HG03159 (cell line): ENCODE measurements at regions not wholly inside any gene's neighbourhood (a gene's known extent, or its start where the extent isn't known, plus 50 kb on each side); places are given as distances from the start of the nearest gene placed in this dataset.
"Not testable (repeated sequence)": the region's sequence is repeated elsewhere in the genome, so short reads cannot be mapped to it uniquely, and the experiment has no call there.

Experiments used
- ATAC-seq: cut with Tn5 transposase; IDR thresholded peaks from one replicate; pipeline ENCODE4 v1.9.1; 2021; ENCODE audit warnings: mild to moderate bottlenecking, moderate library complexity; ENCODE audit not compliant: unreplicated experiment

- no peak for ATAC-seq
Measured at GRCh38 chr6:34646714-34647113, 49.9 kb downstream of the ILRUN start.

DNA sequence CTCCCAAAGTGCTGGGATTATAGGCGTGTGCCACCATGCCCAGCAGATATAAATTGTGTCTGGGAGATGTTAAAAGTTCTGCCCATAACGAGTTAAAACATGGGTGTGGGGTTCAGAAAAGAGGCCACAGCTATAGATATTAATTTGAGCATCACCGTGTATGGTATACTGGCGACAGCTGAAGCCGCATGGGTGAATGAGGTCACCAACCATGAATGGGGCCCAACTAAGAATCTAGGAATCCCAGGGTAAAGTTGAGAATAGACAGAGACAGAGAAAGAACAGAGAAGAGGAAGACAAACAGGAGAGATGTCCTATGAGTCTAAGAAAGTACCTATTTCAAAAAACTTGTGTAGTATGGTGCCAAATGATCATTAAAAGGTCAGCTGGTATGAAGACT, 50.9 kb downstream of the ILRUN start:
- ATAC-seq = no peak

DNA sequence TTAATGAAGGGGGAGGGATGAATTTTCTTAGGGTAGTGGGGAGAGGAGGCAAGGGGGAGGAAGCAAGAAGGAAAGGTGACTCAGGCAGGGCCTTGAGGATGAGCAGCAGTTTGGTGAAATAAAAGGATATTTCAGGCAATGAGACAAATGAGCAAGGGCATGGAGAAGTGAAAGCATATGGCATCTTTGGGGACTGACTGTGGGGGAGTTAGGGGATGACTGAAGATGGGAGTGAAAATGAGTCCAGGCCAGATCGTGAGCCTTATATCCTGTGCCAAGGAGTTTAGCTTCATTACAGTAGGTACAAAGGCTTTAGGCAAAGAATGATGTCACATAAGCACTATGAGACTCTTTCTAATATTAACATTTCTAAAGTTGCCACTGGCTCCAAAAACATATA, 51.9 kb downstream of the ILRUN start:
- ATAC-seq = no peak

GRCh38 chr6:34642427-34642826, 54.1 kb downstream of the ILRUN start:
- ATAC-seq = no peak

DNA sequence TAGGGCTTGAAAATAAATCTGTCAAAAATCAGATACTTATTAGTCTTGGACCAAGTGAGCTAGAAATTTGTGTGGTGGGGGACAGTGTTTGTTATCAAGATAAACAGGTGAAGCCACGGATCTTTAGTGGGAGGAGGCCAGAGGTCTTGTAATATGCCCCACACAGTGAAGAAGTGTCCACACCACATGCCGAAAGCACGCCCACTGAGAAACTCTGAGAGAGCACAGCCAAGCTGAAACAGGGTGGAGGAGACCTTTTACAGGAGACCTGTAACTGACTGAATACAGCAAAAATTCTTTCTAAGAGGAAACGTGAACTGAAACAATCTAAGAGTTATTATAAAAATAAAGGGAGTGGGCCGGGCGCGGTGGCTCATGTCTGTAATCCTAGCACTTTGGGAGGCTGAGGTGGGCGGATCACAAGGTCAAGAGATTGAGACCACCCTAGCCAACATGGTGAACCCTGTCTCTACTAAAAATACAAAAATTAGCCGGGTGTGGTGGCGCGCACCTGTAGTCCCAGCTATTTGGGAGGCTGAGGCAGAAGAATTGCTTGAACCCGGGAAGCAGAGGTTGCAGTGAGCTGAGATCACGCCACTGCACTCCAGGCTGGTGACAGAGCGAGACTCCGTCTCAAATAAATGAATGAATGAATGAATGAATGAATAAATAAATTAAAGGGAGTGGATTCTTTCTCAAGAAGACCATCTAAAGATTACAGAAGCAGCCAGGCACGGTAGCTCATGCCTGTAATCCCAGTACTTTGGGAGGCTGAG, 56.3 kb downstream of the ILRUN start:
- not testable (repeated sequence) for ATAC-seq

DNA sequence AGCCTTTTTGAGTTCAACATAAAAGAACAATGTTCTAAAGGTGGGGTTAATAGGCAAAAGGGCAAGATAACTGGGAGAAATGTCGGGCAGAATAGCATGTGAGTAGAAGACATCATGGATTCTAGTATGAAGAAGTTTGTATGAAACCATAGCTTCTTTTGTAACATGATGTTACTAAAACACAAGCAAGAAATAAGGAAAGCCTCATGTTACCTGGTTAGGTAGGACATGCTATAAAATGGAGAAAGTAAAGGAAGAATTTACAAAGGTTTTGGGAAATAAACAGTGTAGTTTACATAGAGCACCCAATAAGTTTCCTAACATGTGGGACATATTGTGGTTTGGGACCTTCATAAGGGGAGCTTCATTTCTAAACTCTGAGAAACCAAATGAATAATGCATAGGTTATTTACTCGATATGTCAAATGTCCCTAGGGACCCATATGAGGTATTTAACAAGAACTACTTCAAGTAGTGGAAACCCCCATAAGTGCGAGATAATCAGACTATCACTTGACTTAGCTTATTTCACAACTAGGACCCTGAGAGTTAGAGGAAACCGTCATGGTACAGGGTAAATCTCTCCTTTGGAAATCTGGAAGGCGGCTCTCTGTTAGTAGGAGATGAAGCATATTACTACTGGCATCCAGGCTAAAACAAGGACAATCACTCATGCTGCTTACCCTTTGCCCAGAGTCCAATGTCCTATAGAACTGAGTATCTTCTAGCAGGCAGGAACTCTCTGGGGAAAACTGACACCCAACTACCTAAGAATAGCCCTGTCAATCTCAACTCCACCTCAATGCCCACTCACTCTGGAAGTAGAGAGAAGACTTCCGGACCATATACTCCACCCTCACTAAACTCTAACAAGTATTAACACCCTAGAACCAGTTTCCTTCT, 57.5 kb downstream of the ILRUN start:
- ATAC-seq = peak; percentile 71

- no peak for ATAC-seq
Measured at GRCh38 chr6:34633785-34634184, 62.8 kb downstream of the ILRUN start.

GRCh38 chr6:34633256-34633655, 63.3 kb downstream of the ILRUN start:
- no peak for ATAC-seq

DNA sequence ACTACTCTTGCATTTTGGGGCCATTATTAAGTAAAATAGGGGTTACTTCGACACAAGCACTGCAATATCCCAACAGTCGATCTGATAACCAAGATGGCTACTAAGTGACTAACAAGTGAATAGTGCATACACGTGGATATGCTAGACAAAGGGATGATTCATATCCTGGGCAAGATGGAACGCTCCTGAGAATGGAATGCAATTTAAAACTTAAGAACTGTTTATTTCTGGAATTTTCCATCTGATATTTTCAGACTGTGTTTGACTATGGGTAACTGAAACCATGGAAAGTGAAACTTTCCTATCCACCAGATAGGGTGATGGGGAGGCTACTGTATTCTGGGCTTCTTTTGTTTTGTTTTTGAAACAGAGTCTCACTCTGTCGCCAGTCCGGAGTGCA, 66.5 kb downstream of the ILRUN start:
- ATAC-seq = no peak

DNA sequence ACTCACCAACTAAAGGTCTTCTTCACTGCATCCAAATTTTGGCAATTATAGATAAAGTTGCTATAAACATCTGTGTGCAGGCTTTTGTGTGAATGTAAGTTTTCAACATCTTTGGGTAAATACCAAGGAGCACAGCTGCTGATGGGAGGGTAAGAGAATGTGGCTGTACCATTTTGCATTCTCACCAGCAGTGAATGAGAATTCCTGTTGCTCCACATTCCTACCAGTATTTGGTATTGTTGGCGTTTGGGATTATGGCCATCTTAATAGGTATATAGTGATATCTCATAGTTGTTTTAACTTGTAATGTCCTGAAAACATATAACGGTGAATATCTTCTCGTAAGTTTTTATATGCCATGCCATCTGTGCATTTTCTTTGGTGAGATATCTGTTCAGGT, 69.3 kb downstream of the ILRUN start:
- no peak for ATAC-seq

- no peak for ATAC-seq
Measured at GRCh38 chr6:34618430-34619182, 62.5 kb upstream of the SPDEF start.

DNA sequence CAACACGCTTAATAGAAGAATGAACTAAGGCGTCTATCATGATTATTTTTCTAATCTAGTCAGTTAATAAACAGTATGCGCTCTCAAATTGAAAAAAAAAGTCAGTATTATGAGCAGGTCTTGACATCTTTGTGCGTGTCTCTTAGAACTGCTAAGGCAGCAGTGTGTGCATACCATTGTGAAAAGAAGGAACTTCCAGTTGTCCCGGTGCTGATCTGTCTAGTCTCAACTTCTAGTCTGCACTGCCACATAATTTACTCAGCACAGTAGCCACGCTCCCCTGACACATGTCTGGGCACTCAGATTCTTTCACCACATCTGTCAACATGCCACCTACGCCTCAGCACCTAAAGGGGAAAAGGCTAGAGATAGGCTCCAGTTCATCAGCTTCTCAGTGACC, 61.1 kb upstream of the SPDEF start:
- no peak for ATAC-seq

GRCh38 chr6:34616227-34616585, 60.1 kb upstream of the SPDEF start:
- no peak for ATAC-seq

GRCh38 chr6:34615574-34616226, 59.6 kb upstream of the SPDEF start:
- no peak for ATAC-seq

DNA sequence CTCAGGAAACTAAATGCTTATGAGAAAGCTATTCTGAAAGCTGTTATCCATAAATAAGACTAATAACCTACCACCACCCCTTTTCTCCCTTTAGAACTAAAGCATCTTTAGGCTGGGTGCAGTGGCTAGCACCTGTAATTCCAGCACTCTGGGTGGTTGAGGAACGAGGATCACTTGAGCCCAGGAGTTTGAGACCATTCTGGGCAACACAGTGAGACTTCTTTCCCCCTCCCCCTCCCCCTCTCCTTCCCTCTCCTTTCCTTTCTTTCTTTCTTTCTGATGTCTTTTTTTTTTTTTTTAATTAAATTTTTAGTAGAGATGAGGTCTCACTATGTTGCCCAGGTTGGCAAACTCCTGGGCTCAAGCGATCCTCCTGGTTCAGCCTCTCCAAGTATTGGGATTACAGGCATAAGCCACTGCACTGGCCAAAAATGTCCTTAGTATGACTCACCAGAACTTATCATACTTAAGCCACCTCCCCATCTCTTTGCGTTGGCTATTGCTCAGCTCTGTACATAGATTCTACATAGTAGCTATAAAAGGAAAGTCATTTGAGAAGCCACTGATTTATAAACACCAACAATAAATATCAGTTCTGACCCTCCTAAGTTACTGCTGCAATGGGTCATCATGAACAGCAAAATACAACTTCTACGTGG, 54.8 kb upstream of the SPDEF start:
- ATAC-seq = no peak

DNA sequence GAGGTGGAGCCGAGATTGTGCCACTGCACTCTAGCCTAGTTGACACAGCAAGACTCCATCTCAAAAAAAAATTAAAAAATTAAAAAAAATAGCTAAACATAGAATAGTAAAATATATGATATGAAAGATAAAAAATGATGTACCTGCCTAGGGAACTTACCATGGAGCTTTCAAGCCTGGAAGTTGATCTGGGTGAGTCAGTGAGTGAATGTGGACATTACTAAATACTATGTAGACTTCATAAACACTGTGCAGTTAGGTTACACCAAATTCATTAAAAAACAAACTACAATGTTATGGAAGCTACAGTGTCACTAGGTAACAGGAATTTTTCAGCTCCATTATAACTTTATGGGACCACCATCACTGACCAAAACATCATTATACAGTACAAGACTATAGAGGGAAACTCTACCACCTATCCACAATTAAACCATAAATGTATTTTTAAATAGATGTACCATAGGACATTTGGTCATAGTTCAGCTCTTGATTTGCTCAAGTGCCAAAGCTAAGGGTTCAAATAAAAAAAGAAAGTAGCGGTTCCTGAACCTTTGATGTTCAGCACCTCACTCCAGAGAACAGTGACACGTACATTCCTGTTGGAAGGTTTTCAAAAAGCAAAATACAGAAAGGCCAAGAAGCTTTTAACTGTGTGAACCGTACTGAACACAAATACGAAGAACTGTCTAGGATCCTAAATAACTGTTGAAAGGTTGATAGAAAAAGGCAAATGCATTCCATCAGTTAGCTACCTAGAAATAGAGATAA, 52.4 kb upstream of the SPDEF start:
- no peak for ATAC-seq

DNA sequence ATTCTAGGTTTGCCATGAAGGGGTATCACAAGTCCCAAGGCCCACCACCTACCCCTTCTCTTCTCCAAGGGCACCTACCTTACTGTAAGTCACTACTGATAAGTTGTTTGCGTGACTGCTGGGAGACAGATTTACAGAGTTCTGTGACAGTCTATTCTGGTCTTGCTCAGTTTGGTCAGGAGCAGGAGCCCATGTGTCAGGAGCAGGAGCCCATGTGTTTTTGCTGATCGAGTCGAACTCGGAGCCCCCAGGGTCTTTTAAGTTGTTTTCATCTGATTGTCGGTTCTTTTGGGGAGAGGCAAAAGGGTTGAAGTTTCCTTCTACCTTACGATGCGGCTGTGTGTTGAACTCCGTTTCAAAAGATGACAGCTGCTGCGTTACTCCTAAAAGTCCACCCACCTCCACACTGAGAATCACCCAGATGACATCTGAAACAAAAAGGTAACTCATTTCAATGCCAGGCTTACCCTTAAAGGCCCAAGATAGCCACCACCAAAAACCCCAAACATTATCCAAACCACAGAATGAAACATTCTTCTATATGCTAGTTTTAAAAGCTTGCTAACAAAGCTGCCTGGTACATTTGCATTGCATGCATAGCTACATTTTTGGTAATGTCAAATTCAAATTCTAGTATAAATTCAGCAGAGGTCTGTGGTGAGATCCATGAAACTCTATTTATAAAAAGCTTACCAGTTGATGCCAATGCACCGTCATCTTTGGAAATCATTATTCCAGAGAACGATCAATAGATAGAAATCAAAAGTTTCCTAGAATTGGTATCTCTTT, 50.5 kb upstream of the SPDEF start:
- no peak for ATAC-seq
